HFFc6 (cell line): ENCODE measurements at regions not wholly inside any gene's neighbourhood (a gene's known extent, or its start where the extent isn't known, plus 50 kb on each side); places are given as distances from the start of the nearest gene placed in this dataset.

Experiments used
- DNase-seq: peaks from one replicate; pipeline ENCODE4 v3.0.0-alpha.2; 2018
- H3K27ac Mint-ChIP-seq: 2 replicates; pipeline ENCODE4 v1.8.0; 2020; ENCODE audit warnings: mild to moderate bottlenecking, mixed read lengths
- H3K27me3 Mint-ChIP-seq: 2 replicates; pipeline ENCODE4 v1.8.0; 2021; ENCODE audit warnings: mild to moderate bottlenecking, moderate library complexity, mixed read lengths; ENCODE audit not compliant: insufficient read depth
- H3K36me3 Mint-ChIP-seq: 2 replicates; pipeline ENCODE4 v1.8.0; 2021; ENCODE audit warnings: low read depth, mixed read lengths
- H3K4me1 Mint-ChIP-seq: 2 replicates; pipeline ENCODE4 v1.8.0; 2020; ENCODE audit warnings: low read depth, mixed read lengths
- H3K4me3 Mint-ChIP-seq: 2 replicates; pipeline ENCODE4 v1.8.0; 2020; ENCODE audit warnings: mild to moderate bottlenecking, moderate library complexity, mixed read lengths
- H3K9me3 Mint-ChIP-seq: 2 replicates; pipeline ENCODE4 v1.8.0; 2020; ENCODE audit warnings: mild to moderate bottlenecking, mixed read lengths
- TF ChIP-seq, protein P1 (sequence below): fragments of 200-600 bp; sonication (generic); IDR thresholded peaks from 2 replicates; pipeline ENCODE4 v1.5.0; 2021; ENCODE audit warnings: antibody characterized with exemption, mild to moderate bottlenecking

GRCh38 chr1:103353391-103353790 lies 172.1 kb upstream of the RNPC3 start:
- no peaks in the 10 kb centered on the region; the same call in 1 of the 2 replicates for H3K27me3 Mint-ChIP-seq
- TF ChIP-seq, protein P1, sequence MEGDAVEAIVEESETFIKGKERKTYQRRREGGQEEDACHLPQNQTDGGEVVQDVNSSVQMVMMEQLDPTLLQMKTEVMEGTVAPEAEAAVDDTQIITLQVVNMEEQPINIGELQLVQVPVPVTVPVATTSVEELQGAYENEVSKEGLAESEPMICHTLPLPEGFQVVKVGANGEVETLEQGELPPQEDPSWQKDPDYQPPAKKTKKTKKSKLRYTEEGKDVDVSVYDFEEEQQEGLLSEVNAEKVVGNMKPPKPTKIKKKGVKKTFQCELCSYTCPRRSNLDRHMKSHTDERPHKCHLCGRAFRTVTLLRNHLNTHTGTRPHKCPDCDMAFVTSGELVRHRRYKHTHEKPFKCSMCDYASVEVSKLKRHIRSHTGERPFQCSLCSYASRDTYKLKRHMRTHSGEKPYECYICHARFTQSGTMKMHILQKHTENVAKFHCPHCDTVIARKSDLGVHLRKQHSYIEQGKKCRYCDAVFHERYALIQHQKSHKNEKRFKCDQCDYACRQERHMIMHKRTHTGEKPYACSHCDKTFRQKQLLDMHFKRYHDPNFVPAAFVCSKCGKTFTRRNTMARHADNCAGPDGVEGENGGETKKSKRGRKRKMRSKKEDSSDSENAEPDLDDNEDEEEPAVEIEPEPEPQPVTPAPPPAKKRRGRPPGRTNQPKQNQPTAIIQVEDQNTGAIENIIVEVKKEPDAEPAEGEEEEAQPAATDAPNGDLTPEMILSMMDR = no peak
- no peak for DNase-seq
- H3K4me1 Mint-ChIP-seq = no peaks in the 10 kb centered on the region
- H3K4me3 Mint-ChIP-seq = no peak overlapping the region
- H3K36me3 Mint-ChIP-seq = no peaks in the 10 kb centered on the region
- H3K27ac Mint-ChIP-seq = no peak overlapping the region
- no peaks in the 10 kb centered on the region for H3K9me3 Mint-ChIP-seq

- DNase-seq = no peak
- H3K27ac Mint-ChIP-seq = no peak overlapping the region
- TF ChIP-seq, protein P1 = no peak
- H3K36me3 Mint-ChIP-seq = no peaks in the 10 kb centered on the region
- no peaks in the 10 kb centered on the region for H3K4me1 Mint-ChIP-seq
- no peaks in the 10 kb centered on the region for H3K27me3 Mint-ChIP-seq
- H3K9me3 Mint-ChIP-seq = no peaks in the 10 kb centered on the region
- H3K4me3 Mint-ChIP-seq = no peak overlapping the region
Measured at GRCh38 chr1:103348136-103348535, 177.4 kb upstream of the RNPC3 start.

DNA sequence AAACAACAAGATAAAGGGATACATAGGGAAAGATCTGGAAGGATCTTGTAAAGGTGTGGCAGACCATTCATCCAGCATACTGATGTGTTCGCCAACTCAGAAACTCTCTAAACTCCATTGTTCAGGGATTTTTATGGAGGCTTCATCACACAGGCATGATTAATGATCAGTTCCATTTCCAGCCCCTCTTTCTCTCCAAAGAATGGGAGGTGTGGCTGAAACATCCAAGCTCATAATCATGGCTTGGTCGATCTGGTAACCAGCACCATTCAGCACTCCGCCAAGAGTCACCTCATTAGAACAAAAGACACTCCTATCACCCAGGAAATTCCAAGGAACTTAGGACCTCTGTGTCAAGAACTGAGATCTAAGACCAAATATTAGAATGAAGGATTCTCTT lies 180.6 kb upstream of the RNPC3 start:
- Mint-ChIP-seq H3K27ac (no peak overlapping the region), H3K27me3 (no peaks in the 10 kb centered on the region), H3K4me1 (no peaks in the 10 kb centered on the region), H3K9me3 (no peaks in the 10 kb centered on the region), H3K36me3 (no peaks in the 10 kb centered on the region), H3K4me3 (no peak overlapping the region)
- TF ChIP-seq, protein P1 = no peak
- no peak for DNase-seq

DNA sequence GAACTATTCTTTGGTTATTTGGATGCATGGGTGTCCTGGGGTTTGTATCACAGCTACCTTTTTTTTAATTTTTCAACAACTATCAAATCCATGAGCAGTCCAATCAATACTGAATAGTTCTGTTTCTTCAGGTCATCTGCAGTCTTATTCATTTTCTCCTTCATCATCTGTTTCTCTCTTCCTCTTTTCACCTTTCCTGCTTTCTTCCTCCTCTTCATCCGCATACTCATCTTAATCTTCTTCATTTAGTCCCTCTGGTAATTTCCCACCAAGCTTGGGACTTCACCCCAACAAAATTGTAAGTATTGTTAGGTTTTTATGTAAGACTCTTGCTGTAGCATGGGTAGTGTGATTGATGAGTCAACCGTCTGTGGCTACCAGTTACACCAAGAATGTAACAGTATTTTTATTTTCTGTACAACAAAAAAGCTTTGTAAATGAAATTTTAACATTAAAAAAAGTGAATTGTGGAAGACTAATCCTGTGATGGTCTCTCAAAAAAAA lies 184.1 kb upstream of the RNPC3 start:
- DNase-seq = no peak
- no peak overlapping the region for H3K27ac Mint-ChIP-seq
- H3K36me3 Mint-ChIP-seq = no peaks in the 10 kb centered on the region
- no peaks in the 10 kb centered on the region for H3K9me3 Mint-ChIP-seq
- no peak overlapping the region for H3K4me3 Mint-ChIP-seq
- H3K4me1 Mint-ChIP-seq = peaks cover 9% of the 10 kb centered on the region
- TF ChIP-seq, protein P1 = no peak
- H3K27me3 Mint-ChIP-seq = no peaks in the 10 kb centered on the region

DNA sequence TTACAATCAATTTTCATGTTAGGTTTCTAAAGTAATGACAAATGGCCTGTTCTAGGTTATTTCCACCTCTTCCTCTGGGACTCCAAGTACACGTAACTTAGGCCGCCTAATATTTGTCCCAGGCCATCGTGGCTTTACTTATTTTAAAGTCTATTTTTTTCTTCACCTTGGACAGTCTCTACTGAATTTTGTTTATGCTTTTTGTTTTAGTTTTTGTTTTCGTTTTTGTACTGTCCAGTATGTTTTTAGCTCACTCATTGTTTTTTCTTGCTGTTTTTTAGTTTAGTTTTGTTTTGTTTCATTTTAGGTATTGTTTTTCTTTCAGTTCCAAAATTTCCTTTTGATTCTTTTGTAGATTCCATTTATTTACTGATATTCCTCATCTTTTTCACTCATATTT lies 187.7 kb upstream of the RNPC3 start:
- Mint-ChIP-seq H3K4me3 (peak overlapping the region; percentile 50; the same call in 1 of the 2 replicates), H3K27ac (peak overlapping the region; percentile 37; the same call in 1 of the 2 replicates), H3K27me3 (no peaks in the 10 kb centered on the region), H3K4me1 (peaks cover 9% of the 10 kb centered on the region), H3K9me3 (no peaks in the 10 kb centered on the region), H3K36me3 (no peaks in the 10 kb centered on the region)
- TF ChIP-seq, protein P1 = no peak
- DNase-seq = no peak

- Mint-ChIP-seq H3K4me1 (peaks cover 9% of the 10 kb centered on the region), H3K36me3 (no peaks in the 10 kb centered on the region), H3K27me3 (no peaks in the 10 kb centered on the region), H3K9me3 (no peaks in the 10 kb centered on the region), H3K4me3 (no peak overlapping the region), H3K27ac (no peak overlapping the region)
- TF ChIP-seq, protein P1 = no peak
- DNase-seq = no peak
Measured at GRCh38 chr1:103336408-103336807, 189.1 kb upstream of the RNPC3 start.
